IMR-90 (cell line): ENCODE measurements at regions not wholly inside any gene's neighbourhood (a gene's known extent, or its start where the extent isn't known, plus 50 kb on each side); places are given as distances from the start of the nearest gene placed in this dataset.

ENCODE experiments used
- ATAC-seq: fragments of 200-7000 bp; cut with Tn5 transposase; 2 replicates; pipeline ENCODE4 v1.9.1; 2020; ENCODE audit warnings: low read depth, mild to moderate bottlenecking, moderate library complexity
- BruUV-seq: library from RNA; stranded (reverse); fragments of 400-500 nt; replicated peaks from 2 replicates; lab custom pipeline; 2021; lab: Mats Ljungman, UMichigan
- CTCF ChIA-PET: fragments of 300-600 bp; formaldehyde crosslinking; extraction: SDS; loops from one replicate; lab custom pipeline; 2021; ENCODE audit warnings: antibody characterized with exemption; lab: Yijun Ruan, JAX
- POLR2A ChIA-PET: fragments of 300-600 bp; sonication (Branson Sonifier 250); formaldehyde crosslinking; loops from one replicate; lab custom pipeline; 2022; ENCODE audit warnings: antibody characterized with exemption; ENCODE audit not compliant: unreplicated experiment; lab: Charles Lee
- DNase-seq: peaks from one replicate; pipeline ENCODE4 v3.0.0; 2013
- H2AFZ ChIP-seq: replicated peaks from 2 replicates; pipeline ENCODE3; 2013; ENCODE audit warnings: low read length, mild to moderate bottlenecking; ENCODE audit not compliant: poor library complexity
- H2AK5ac ChIP-seq: 2 replicates; pipeline ENCODE4 v1.6.1; 2013; ENCODE audit warnings: low read depth, low read length, inconsistent platforms
- H2AK9ac ChIP-seq: replicated peaks from 2 replicates; pipeline ENCODE3; 2013; ENCODE audit warnings: mild to moderate bottlenecking, low read depth, low read length, moderate library complexity; ENCODE audit not compliant: poor library complexity
- H2BK120ac ChIP-seq: 2 replicates; pipeline ENCODE4 v1.6.1; 2013; ENCODE audit warnings: low read depth, low read length, inconsistent platforms
- H2BK15ac ChIP-seq: 3 replicates; pipeline ENCODE4 v1.6.1; 2013; ENCODE audit warnings: low read depth, low read length, inconsistent platforms
- H2BK20ac ChIP-seq: 2 replicates; pipeline ENCODE4 v1.6.1; 2013; ENCODE audit warnings: low read depth, mild to moderate bottlenecking, inconsistent platforms, low read length, moderate library complexity
- H2BK5ac ChIP-seq: 2 replicates; pipeline ENCODE4 v1.6.1; 2013; ENCODE audit warnings: mild to moderate bottlenecking, low read depth, low read length, inconsistent platforms; ENCODE audit not compliant: poor library complexity, severe bottlenecking
- H3K14ac ChIP-seq: replicated peaks from 2 replicates; pipeline ENCODE4 v1.6.1; 2013; ENCODE audit warnings: low read depth, low read length, inconsistent platforms
- H3K18ac ChIP-seq: 2 replicates; pipeline ENCODE4 v1.6.1; 2013; ENCODE audit warnings: low read depth, low read length, control low read depth
- H3K23ac ChIP-seq: 2 replicates; pipeline ENCODE4 v1.6.1; 2013; ENCODE audit warnings: low read depth, low read length, inconsistent platforms
- H3K27ac ChIP-seq: 2 replicates; pipeline ENCODE4 v1.5.1; 2013; ENCODE audit warnings: mild to moderate bottlenecking, control low read depth, low read length; ENCODE audit not compliant: insufficient read depth
- H3K27me3 ChIP-seq: 2 replicates; pipeline ENCODE4 v1.6.1; 2013; ENCODE audit warnings: low read length; ENCODE audit not compliant: control insufficient read depth, insufficient read depth
- H3K36me3 ChIP-seq: 2 replicates; pipeline ENCODE4 v1.6.1; 2013; ENCODE audit warnings: low read length, mixed read lengths; ENCODE audit not compliant: control insufficient read depth, insufficient read depth
- H3K4ac ChIP-seq: 2 replicates; pipeline ENCODE4 v1.6.1; 2013; ENCODE audit warnings: low read depth, low read length, inconsistent platforms
- H3K4me1 ChIP-seq: 2 replicates; pipeline ENCODE4 v1.6.1; 2013; ENCODE audit warnings: low read length, mixed read lengths; ENCODE audit not compliant: control insufficient read depth, insufficient read depth
- H3K4me2 ChIP-seq: 2 replicates; pipeline ENCODE4 v1.6.1; 2013; ENCODE audit warnings: low read depth, mild to moderate bottlenecking, control low read depth, low read length, moderate library complexity
- H3K4me3 ChIP-seq: 2 replicates; pipeline ENCODE4 v1.5.1; 2013; ENCODE audit warnings: low read depth, mild to moderate bottlenecking, control low read depth, low read length, moderate library complexity; ENCODE audit not compliant: insufficient read depth
- H3K56ac ChIP-seq: 2 replicates; pipeline ENCODE4 v1.6.1; 2013; ENCODE audit warnings: low read length, inconsistent platforms; ENCODE audit not compliant: insufficient read depth; ENCODE audit errors: extremely low read depth
- H3K79me1 ChIP-seq, 2 experiments: 2 replicates each; pipeline ENCODE4 v1.6.1; 2013; ENCODE audit warnings: low read length in 2 of 2, inconsistent platforms in 1 of 2, low read depth in 1 of 2
- H3K9ac ChIP-seq: 2 replicates; pipeline ENCODE4 v1.6.1; 2013; ENCODE audit warnings: low read depth, low read length, control low read depth
- H3K9me1 ChIP-seq: 2 replicates; pipeline ENCODE4 v1.6.1; 2013; ENCODE audit warnings: low read length, inconsistent platforms; ENCODE audit not compliant: insufficient read depth
- H3K9me3 ChIP-seq: 2 replicates; pipeline ENCODE4 v1.6.1; 2013; ENCODE audit warnings: low read length; ENCODE audit not compliant: control insufficient read depth, insufficient read depth
- H4K20me1 ChIP-seq: 2 replicates; pipeline ENCODE4 v1.6.1; 2013; ENCODE audit warnings: low read length, inconsistent platforms; ENCODE audit not compliant: insufficient read depth
- H4K5ac ChIP-seq: 2 replicates; pipeline ENCODE4 v1.6.1; 2013; ENCODE audit warnings: mild to moderate bottlenecking, low read depth, low read length, control low read depth
- H4K8ac ChIP-seq, 2 experiments: 2 replicates each; pipeline ENCODE4 v1.6.1; 2013; ENCODE audit warnings: low read depth in 2 of 2, low read length in 2 of 2, control low read depth in 1 of 2, inconsistent platforms in 1 of 2
- H4K91ac ChIP-seq: 2 replicates; pipeline ENCODE4 v1.6.1; 2013; ENCODE audit warnings: low read depth, low read length, inconsistent platforms; ENCODE audit not compliant: insufficient read depth
- POLR2A ChIP-seq: IDR thresholded peaks from 2 replicates; pipeline ENCODE4 v1.6.1; 2012; ENCODE audit warnings: mild to moderate bottlenecking, low read depth, low read length
- RAD21 ChIP-seq: IDR thresholded peaks from 2 replicates; pipeline ENCODE4 v1.6.1; 2012; ENCODE audit warnings: low read length, improper control_type of control experiment
- SMC3 ChIP-seq: fragments of 150-350 bp; IDR thresholded peaks from 2 replicates; pipeline ENCODE4 v1.6.1; 2016; ENCODE audit warnings: low read depth, mild to moderate bottlenecking, antibody characterized with exemption, low read length, moderate library complexity
- WGBS, 2 experiments: methylation state at CpG; one replicate each; pipeline versions ENCODE4 v1.1.5 to v1.1.7; 2013; ENCODE audit warnings: missing lambda C conversion rate in 2 of 2; ENCODE audit not compliant: insufficient read length in 1 of 2; ENCODE audit errors: extremely low coverage in 2 of 2; 5-methylcytosine and 5-hydroxymethylcytosine counted together
- dilution Hi-C: fragments of 300-500 bp; cut with HindIII; formaldehyde crosslinking; loops from one replicate; pipeline ENCODE4 v1.14.3; 2018; ENCODE audit warnings: low sequenced_read_pairs; ENCODE audit not compliant: unreplicated experiment
- in situ Hi-C: fragments of 300-500 bp; cut with MboI; formaldehyde crosslinking; loops from 3 replicates; pipeline ENCODE4 v1.14.3; 2019; ENCODE audit warnings: low sequenced_read_pairs, inconsistent platforms, mixed read lengths
- intact Hi-C: fragments of 100-400 bp; cut with micrococcal nuclease; formaldehyde crosslinking; loops from 2 replicates; pipeline ENCODE4 v1.10.0; 2022

DNA sequence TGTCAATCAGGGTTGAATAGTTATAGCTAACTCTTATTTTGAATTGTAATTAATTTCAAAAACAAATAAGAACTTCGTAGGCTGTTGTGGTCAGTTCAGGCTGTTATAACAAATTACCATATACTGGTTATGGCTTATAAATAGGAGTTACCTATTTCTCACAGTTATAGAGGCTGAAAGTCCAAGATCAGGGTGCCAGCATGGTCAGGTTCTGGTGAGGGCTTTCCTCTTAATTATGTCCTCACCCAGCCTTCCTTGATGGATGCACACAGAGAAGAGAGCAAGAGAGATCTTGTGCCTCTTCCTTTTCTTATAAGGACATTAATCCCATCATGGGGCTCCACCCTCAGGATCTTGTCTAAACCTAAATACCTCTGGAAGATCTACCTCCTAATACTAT lies 265.9 kb upstream of the SUCLG2 start:
- H2BK5ac ChIP-seq = no peak overlapping the region
- no peaks in the 10 kb centered on the region for H3K9me3 ChIP-seq
- no peak overlapping the region for H3K9ac ChIP-seq
- no peak overlapping the region for H4K91ac ChIP-seq
- H3K27ac ChIP-seq = no peak overlapping the region
- BruUV-seq = no TSS peak
- no CpG with 5 or more reads among the region's 1 CpG for WGBS, 2 experiments
- H3K23ac ChIP-seq = no peak overlapping the region
- dilution Hi-C loops (no loop called here), intact Hi-C loops (no loop called here), in situ Hi-C loops (no loop called here)
- ChIA-PET POLR2A (no interaction called here), CTCF (no interaction called here)
- H4K5ac ChIP-seq = no peak overlapping the region
- no peak overlapping the region for H2BK20ac ChIP-seq
- no peak overlapping the region for H3K4ac ChIP-seq
- H4K8ac ChIP-seq = no peak overlapping the region
- no peak overlapping the region for H2BK15ac ChIP-seq
- H2AK9ac ChIP-seq = no peak overlapping the region
- H2AFZ ChIP-seq = no peak overlapping the region
- ATAC-seq (no peak), DNase-seq (no peak)
- no peaks in the 10 kb centered on the region for H3K4me1 ChIP-seq
- H3K18ac ChIP-seq = no peak overlapping the region
- TF ChIP-seq RAD21 (no peak), SMC3 (no peak), POLR2A (no peak)
- H3K56ac ChIP-seq = no peak overlapping the region
- H3K4me2 ChIP-seq = no peak overlapping the region
- no peaks in the 10 kb centered on the region for H3K9me1 ChIP-seq
- H3K36me3 ChIP-seq = no peaks in the 10 kb centered on the region
- no peak overlapping the region for H3K4me3 ChIP-seq
- H4K20me1 ChIP-seq = no peaks in the 10 kb centered on the region
- no peaks in the 10 kb centered on the region for H3K27me3 ChIP-seq
- H2BK120ac ChIP-seq = no peak overlapping the region
- H3K79me1 ChIP-seq = no peaks in the 10 kb centered on the region
- no peak overlapping the region for H3K14ac ChIP-seq
- no peak overlapping the region for H2AK5ac ChIP-seq
